ENCODE measurements at regions not wholly inside any gene's neighbourhood (a gene's known extent, or its start where the extent isn't known, plus 50 kb on each side); places are given as distances from the start of the nearest gene placed in this dataset.

- TF ChIP-seq POLR2A (IDR thresholded peaks at IDR 0.05): no peak
- TF ChIP-seq CTCF (IDR thresholded peaks at IDR 0.05 in 4 of 5, conservative IDR thresholded peaks at IDR 0.05 in 1 of 5): no peak
These were observed 485.3 kb downstream of the PSAT1 start for GRCh38 chr9:78782234-78782633.

Measured in gastrocnemius medialis (tissue), 4 donors.